T47D (cell line): ENCODE measurements at regions not wholly inside any gene's neighbourhood (a gene's known extent, or its start where the extent isn't known, plus 50 kb on each side); places are given as distances from the start of the nearest gene placed in this dataset.
A peak's percentile ranks its signal among the peaks of the same experiment; 100 is the strongest.

Experiments used
- DNase-seq, 2 experiments: peaks; one replicate each; pipeline versions ENCODE4 v3.0.0 to v3.0.0-alpha.2; 2011 to 2012; ENCODE audit warnings: low read depth in 1 of 2, low spot score in 1 of 2
- JUND ChIP-seq: IDR thresholded peaks from 2 replicates; pipeline ENCODE4 v1.6.1; 2012; ENCODE audit warnings: low read depth
- in situ Hi-C: cut with HindIII; loops from 2 replicates; pipeline ENCODE4 v1.10.0; 2016; ENCODE audit warnings: low sequenced_read_pairs, low pct_unique_long_range_greater_than_20kb

DNA sequence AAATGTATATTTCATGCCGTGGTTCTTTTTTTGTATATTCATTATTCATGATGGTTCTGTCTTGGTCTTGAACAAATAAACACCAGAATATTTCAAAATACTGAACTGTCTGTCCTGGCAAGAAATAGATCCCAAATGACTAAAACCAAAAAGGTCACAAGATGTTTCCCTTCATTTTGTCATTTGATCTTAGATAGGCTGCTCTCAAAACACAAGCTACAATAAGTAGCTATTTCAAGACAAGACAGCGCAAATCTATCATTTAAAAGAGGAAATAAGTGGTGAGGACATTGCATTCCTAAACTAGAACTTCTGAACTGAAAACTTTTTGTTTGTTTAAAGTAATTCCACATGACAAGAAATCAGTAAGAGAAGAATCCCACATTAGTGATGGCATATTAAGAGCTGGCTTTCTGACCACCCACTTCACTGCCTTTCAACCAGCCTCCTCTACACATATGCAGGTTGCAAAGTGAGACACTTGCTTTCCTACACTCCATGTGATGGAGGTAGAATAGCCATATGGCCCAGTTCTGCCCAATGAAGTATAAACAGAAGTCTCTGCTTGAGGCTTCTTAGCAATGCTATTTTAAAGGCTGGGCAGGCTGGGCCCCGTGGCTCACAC, 54.4 kb upstream of the CCDC28A start:
- DNase-seq, result no peak
- in situ Hi-C loops, result no loop called here
- no peak for TF ChIP-seq JUND

GRCh38 chr6:138719744-138720143, 53.8 kb upstream of the CCDC28A start:
- in situ Hi-C loops, result no loop called here
- no peak for TF ChIP-seq JUND
- no peak for DNase-seq

DNA sequence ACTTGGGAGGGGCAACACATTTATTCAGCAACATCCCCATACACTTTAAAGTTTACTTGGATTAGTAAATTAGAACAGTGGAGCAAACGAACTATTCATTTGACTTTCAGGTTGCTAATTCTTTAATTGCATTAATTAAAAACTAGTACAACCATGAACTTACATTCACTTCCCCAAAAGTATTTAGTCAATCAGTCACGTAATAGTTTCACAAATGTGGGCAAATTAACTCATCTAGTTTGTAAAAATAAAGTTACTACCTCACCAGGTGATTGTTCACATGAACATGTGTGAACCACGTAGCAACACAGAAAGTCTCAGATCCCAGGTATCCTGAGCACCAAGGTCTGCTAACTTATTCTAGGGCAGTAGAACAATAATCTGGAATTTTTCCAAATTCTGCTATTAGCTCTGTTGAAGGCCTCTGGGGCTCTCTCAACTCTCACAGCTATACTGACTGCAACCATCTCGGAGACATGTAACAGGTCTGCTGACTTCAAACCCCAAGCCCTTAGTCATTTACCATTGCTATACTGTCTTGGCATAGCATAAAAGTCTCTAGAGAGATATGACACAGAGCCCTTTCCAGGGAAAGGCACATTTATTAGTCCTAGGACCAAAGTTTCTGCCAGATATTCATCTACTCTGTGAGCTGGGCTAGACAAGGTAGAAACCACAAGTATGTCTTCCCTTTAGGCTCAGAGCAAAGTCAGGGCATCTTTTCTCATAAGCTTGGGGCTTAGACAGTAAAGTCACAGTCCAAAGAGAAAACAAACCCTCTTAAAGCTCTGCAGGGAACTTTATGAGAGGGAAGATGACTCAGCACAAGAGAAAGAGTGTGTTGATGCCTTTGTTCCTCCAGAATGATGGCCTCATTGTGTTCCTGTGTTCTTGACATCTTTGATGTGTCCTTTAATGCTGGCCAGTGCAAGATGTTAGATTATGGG, 50.9 kb upstream of the CCDC28A start:
- peak in 1 of 2 experiments; percentile 12 for DNase-seq
- TF ChIP-seq JUND, result no peak
- in situ Hi-C loops, result no loop called here
